Stimulated activated CD8-positive, alpha-beta memory T cell treated with anti-CD3 and anti-CD28 coated beads, Interleukin-4, amount 100 ng/mL, for 1 hour (primary cell): ENCODE measurements at regions not wholly inside any gene's neighbourhood (a gene's known extent, or its start where the extent isn't known, plus 50 kb on each side); places are given as distances from the start of the nearest gene placed in this dataset.

Experiments
- DNase-seq, 2 donors: peaks; one replicate each; pipeline ENCODE4 v3.0.0-alpha.2; 2020; ENCODE audit warnings: low read depth in 2 of 2, low spot score in 1 of 2

GRCh38 chr10:25661632-25662031 lies 272.4 kb upstream of the MYO3A start:
- no peak for DNase-seq

GRCh38 chr10:25666276-25666675 lies 267.8 kb upstream of the MYO3A start:
- DNase-seq: no peak

GRCh38 chr10:25675204-25675603 lies 258.8 kb upstream of the MYO3A start:
- no peak for DNase-seq

- no peak for DNase-seq
Measured at GRCh38 chr10:25675615-25676014, 258.4 kb upstream of the MYO3A start.

GRCh38 chr10:25678220-25678619 lies 255.8 kb upstream of the MYO3A start:
- no peak for DNase-seq

GRCh38 chr10:25678666-25679065 lies 255.4 kb upstream of the MYO3A start:
- no peak for DNase-seq

GRCh38 chr10:25682203-25682851 lies 251.7 kb upstream of the MYO3A start:
- DNase-seq: no peak

GRCh38 chr10:25683344-25683743 lies 250.7 kb upstream of the MYO3A start:
- no peak for DNase-seq

- DNase-seq: no peak
Measured at GRCh38 chr10:25687521-25687920, 246.5 kb upstream of the MYO3A start.

- DNase-seq: no peak
Measured at GRCh38 chr10:25689346-25690100, 244.5 kb upstream of the MYO3A start.

GRCh38 chr10:25692761-25693160 lies 241.3 kb upstream of the MYO3A start:
- no peak for DNase-seq

GRCh38 chr10:25694206-25694933 lies 239.7 kb upstream of the MYO3A start:
- DNase-seq: no peak

GRCh38 chr10:25694971-25695370 lies 239.1 kb upstream of the MYO3A start:
- no peak for DNase-seq

- DNase-seq: no peak
Measured at GRCh38 chr10:25695586-25695985, 238.4 kb upstream of the MYO3A start.

GRCh38 chr10:25696013-25696708 lies 237.9 kb upstream of the MYO3A start:
- DNase-seq: no peak

GRCh38 chr10:25697412-25697811 lies 236.6 kb upstream of the MYO3A start:
- DNase-seq: no peak

- no peak for DNase-seq
Measured at GRCh38 chr10:25698638-25699037, 235.4 kb upstream of the MYO3A start.

- DNase-seq: no peak
Measured at GRCh38 chr10:25699631-25700030, 234.4 kb upstream of the MYO3A start.

- no peak for DNase-seq
Measured at GRCh38 chr10:25701652-25702051, 232.4 kb upstream of the MYO3A start.

- DNase-seq: no peak
Measured at GRCh38 chr10:25704622-25705021, 229.4 kb upstream of the MYO3A start.

- no peak for DNase-seq
Measured at GRCh38 chr10:25707572-25707971, 226.5 kb upstream of the MYO3A start.
